Immature natural killer cell (primary cell): ENCODE measurements at regions not wholly inside any gene's neighbourhood (a gene's known extent, or its start where the extent isn't known, plus 50 kb on each side); places are given as distances from the start of the nearest gene placed in this dataset.

Source experiments
- DNase-seq, 3 donors: peaks; one replicate each; pipeline ENCODE4 v3.0.0; 2022; ENCODE audit warnings: mixed read lengths in 1 of 3
- H3K27ac Mint-ChIP-seq, 6 donors: one replicate each; pipeline ENCODE4 v1.8.0; 2020; ENCODE audit warnings: mixed read lengths in 6 of 6, mild to moderate bottlenecking in 5 of 6, inconsistent platforms in 4 of 6, moderate library complexity in 3 of 6
- H3K27me3 Mint-ChIP-seq, 3 donors: one replicate each; pipeline ENCODE4 v1.8.0; 2020 to 2021; ENCODE audit warnings: low read depth in 3 of 3, mild to moderate bottlenecking in 3 of 3, mixed read lengths in 3 of 3, moderate library complexity in 3 of 3, inconsistent platforms in 1 of 3
- H3K36me3 Mint-ChIP-seq, 3 donors: one replicate each; pipeline ENCODE4 v1.8.0; 2020; ENCODE audit warnings: mixed read lengths in 3 of 3, inconsistent platforms in 2 of 3, mild to moderate bottlenecking in 2 of 3
- H3K4me1 Mint-ChIP-seq, 2 donors: one replicate each; pipeline ENCODE4 v1.8.0; 2020; ENCODE audit warnings: inconsistent platforms in 2 of 2, mild to moderate bottlenecking in 2 of 2, mixed read lengths in 2 of 2, moderate library complexity in 1 of 2
- H3K4me3 Mint-ChIP-seq, 5 donors: one replicate each; pipeline ENCODE4 v1.8.0; 2020; ENCODE audit warnings: mild to moderate bottlenecking in 5 of 5, mixed read lengths in 5 of 5, inconsistent platforms in 3 of 5, moderate library complexity in 3 of 5
- H3K9me3 Mint-ChIP-seq, 6 donors: one replicate each; pipeline ENCODE4 v1.8.0; 2020; ENCODE audit warnings: mild to moderate bottlenecking in 6 of 6, mixed read lengths in 6 of 6, inconsistent platforms in 4 of 6, moderate library complexity in 3 of 6

DNA sequence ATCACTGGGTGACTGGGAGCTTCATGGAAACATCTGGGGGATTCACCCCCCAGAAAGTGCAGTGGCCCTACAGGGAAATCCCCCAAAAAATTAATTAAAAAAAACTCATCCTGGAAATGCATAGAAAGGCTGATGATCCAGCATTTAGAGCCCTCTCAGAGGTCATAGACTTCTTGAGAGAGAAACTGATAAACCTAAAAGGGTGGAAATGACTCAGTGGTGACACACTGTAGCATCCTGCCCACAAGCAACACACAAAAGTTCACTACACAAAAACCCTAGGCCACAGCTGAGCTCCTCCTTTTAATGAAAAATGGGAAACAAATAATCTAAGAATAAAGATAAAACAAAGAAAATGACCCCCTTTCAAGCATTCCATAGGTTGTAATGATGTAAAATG, 911.5 kb downstream of the GLUD2 start:
- no peaks in the 10 kb centered on the region for H3K36me3 Mint-ChIP-seq
- H3K9me3 Mint-ChIP-seq, result peaks cover 0 to 11% (median 3%) of the 10 kb centered on the region in 6 donors
- DNase-seq, result no peak
- H3K27me3 Mint-ChIP-seq, result no peaks in the 10 kb centered on the region
- no peaks in the 10 kb centered on the region for H3K4me1 Mint-ChIP-seq
- H3K27ac Mint-ChIP-seq, result no peak overlapping the region
- no peak overlapping the region for H3K4me3 Mint-ChIP-seq

DNA sequence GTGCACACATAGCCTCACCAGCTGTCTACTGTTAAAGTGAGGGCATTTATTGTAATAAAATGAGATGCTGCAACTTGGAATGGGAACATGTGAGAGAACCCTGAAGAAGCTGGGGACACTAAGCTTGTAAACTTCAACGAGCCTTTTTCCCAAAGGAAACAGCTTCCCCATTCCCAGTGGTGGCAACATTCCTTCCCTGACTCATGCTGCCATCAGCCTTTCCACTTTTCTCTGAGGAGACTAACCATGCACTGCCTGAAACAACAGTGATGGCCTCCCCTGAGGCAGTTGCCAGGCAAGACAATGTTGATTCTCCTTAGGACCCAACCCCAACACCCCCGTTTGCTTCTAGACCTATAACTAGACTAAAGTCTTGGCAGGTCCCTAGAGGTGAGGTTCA, 928.3 kb downstream of the GLUD2 start:
- no peak overlapping the region for H3K27ac Mint-ChIP-seq
- peaks cover 0 to 8% (median 2%) of the 10 kb centered on the region in 6 donors for H3K9me3 Mint-ChIP-seq
- no peak for DNase-seq
- no peak overlapping the region for H3K4me3 Mint-ChIP-seq
- no peaks in the 10 kb centered on the region for H3K36me3 Mint-ChIP-seq
- no peaks in the 10 kb centered on the region for H3K4me1 Mint-ChIP-seq
- H3K27me3 Mint-ChIP-seq, result peaks cover 0 to 2% (median 0%) of the 10 kb centered on the region in 3 donors

DNA sequence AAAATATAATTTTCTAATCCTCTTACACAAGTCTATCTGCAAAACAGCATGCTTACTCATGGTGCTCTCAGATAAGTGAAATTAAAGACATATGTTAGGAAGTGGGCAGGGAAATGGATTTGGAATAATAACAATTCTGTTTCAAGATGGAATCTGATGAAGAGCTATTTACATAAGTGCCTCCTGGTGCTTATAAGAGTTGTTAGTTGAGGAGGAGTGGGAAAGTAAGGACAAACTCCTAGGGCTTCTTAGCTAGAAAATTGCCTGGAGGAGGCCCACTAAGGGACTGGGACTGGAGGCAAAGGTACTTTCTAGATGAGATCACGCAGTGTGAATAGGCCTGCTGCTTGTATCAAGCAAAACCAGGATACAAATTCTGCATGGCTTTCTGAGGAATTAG, 939.8 kb downstream of the GLUD2 start:
- Mint-ChIP-seq H3K9me3 (peaks cover 0 to 5% (median 1%) of the 10 kb centered on the region in 6 donors), H3K36me3 (no peaks in the 10 kb centered on the region), H3K4me3 (no peak overlapping the region), H3K4me1 (no peaks in the 10 kb centered on the region), H3K27me3 (no peaks in the 10 kb centered on the region), H3K27ac (no peak overlapping the region)
- no peak for DNase-seq

DNA sequence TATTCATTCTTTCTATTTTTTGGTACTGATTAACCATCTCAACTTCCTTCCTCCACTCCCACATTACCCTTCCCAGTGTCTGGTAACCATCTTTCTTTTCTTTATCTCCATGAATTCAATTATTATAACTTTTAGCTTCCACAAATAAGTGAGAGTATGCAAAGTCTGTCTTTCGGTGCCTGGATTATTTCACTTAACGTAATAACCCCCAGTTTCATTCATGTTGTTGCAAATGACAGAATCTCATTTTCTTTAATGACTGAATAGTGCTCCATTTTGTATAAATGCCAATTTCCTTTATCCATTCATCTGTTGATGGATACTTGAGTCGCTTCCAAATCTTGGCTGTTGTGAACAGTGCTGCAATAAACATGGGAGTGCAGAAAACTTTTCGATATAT, 940.4 kb downstream of the GLUD2 start:
- H3K27me3 Mint-ChIP-seq, result no peaks in the 10 kb centered on the region
- no peaks in the 10 kb centered on the region for H3K4me1 Mint-ChIP-seq
- no peak overlapping the region for H3K27ac Mint-ChIP-seq
- H3K36me3 Mint-ChIP-seq, result no peaks in the 10 kb centered on the region
- no peak overlapping the region for H3K4me3 Mint-ChIP-seq
- DNase-seq, result no peak
- H3K9me3 Mint-ChIP-seq, result peaks cover 0 to 5% (median 1%) of the 10 kb centered on the region in 6 donors

- H3K27ac Mint-ChIP-seq, result no peak overlapping the region
- no peaks in the 10 kb centered on the region for H3K4me1 Mint-ChIP-seq
- H3K36me3 Mint-ChIP-seq, result no peaks in the 10 kb centered on the region
- no peak for DNase-seq
- peaks cover 0 to 10% (median 3%) of the 10 kb centered on the region in 6 donors for H3K9me3 Mint-ChIP-seq
- H3K27me3 Mint-ChIP-seq, result peaks cover 0 to 2% (median 0%) of the 10 kb centered on the region in 3 donors
- H3K4me3 Mint-ChIP-seq, result no peak overlapping the region
These were observed 956.7 kb downstream of the GLUD2 start for GRCh38 chrX:122004127-122004526.

GRCh38 chrX:122026665-122027064, 979.3 kb downstream of the GLUD2 start:
- H3K36me3 Mint-ChIP-seq, result no peaks in the 10 kb centered on the region
- H3K4me3 Mint-ChIP-seq, result no peak overlapping the region
- no peaks in the 10 kb centered on the region for H3K4me1 Mint-ChIP-seq
- DNase-seq, result no peak
- no peaks in the 10 kb centered on the region for H3K27me3 Mint-ChIP-seq
- peaks cover 0 to 3% (median 2%) of the 10 kb centered on the region in 6 donors for H3K9me3 Mint-ChIP-seq
- H3K27ac Mint-ChIP-seq, result no peak overlapping the region

DNA sequence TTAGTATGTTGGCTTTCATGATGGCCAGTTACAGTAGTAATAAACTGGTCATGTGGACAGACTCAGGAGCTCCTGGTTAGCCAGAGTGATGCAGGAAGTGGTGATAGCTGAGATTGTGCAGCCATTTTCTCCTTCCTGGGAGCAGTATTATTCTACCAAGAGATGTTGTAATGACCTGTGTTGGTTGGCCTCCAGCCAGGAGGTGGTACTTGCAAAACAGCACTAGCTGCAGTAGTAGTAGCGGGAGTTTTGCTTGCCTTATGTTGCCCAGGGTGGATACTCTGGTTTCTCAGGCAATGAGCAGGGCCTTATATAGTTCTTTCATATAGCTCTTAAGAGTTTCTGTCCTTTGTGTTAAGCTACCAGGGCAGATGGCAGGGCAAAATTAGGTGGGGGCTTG, 998.8 kb downstream of the GLUD2 start:
- no peak overlapping the region for H3K4me3 Mint-ChIP-seq
- H3K4me1 Mint-ChIP-seq, result no peaks in the 10 kb centered on the region
- peaks cover 0 to 2% (median 2%) of the 10 kb centered on the region in 3 donors for H3K27me3 Mint-ChIP-seq
- DNase-seq, result no peak
- H3K9me3 Mint-ChIP-seq, result peaks cover 0 to 9% (median 1%) of the 10 kb centered on the region in 6 donors
- H3K36me3 Mint-ChIP-seq, result peaks cover 0 to 5% (median 0%) of the 10 kb centered on the region in 3 donors
- H3K27ac Mint-ChIP-seq, result no peak overlapping the region

DNA sequence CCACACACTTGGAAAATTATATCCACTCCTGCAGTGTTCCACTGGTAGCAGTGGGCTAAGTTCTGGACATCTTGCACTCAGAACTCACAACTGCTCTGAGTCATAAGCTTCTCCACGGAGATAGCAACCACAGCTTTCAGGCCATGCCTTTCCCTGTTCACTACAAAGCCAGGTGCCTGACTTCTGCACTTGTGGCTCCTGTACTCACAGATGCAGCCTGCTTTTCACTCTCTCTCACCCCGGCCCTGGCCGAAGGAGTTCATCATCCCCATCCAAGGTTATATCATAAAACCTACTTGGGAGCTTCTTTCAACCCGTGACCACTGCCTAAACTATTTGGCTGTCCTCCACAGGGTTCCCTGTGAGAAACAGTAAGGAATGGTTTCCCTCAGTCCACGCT, 999.4 kb downstream of the GLUD2 start:
- DNase-seq, result no peak
- H3K27ac Mint-ChIP-seq, result no peak overlapping the region
- peaks cover 0 to 5% (median 0%) of the 10 kb centered on the region in 3 donors for H3K36me3 Mint-ChIP-seq
- H3K9me3 Mint-ChIP-seq, result peaks cover 0 to 8% (median 1%) of the 10 kb centered on the region in 6 donors
- H3K4me1 Mint-ChIP-seq, result no peaks in the 10 kb centered on the region
- H3K4me3 Mint-ChIP-seq, result no peak overlapping the region
- peaks cover 0 to under 1% (median 0%) of the 10 kb centered on the region in 3 donors for H3K27me3 Mint-ChIP-seq

DNA sequence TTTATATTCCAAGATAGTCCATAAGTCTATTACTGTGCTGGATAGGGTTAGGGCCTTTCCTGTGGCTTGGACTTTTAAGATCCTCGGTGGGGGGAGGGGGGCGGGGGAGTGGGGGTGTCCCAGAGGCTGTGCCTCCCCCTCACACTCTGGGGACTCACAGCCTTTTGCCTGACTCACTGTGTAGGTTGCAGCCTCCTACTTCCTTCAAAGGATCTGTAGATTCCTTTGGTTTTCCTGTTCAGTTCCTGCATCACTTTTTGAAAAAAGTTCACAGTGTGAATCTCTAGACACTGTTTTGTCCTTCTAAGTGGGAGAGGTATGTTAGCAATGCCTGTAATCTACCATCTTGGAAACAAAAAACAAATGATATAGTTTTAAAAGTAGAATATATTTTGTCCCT, 999.9 kb downstream of the GLUD2 start:
- H3K4me3 Mint-ChIP-seq, result no peak overlapping the region
- H3K27ac Mint-ChIP-seq, result no peak overlapping the region
- no peaks in the 10 kb centered on the region for H3K27me3 Mint-ChIP-seq
- H3K4me1 Mint-ChIP-seq, result no peaks in the 10 kb centered on the region
- H3K9me3 Mint-ChIP-seq, result peaks cover 0 to 8% (median 1%) of the 10 kb centered on the region in 6 donors
- peaks cover 0 to 5% (median 0%) of the 10 kb centered on the region in 3 donors for H3K36me3 Mint-ChIP-seq
- DNase-seq, result no peak

GRCh38 chrX:122055460-122055859, 1008.0 kb downstream of the GLUD2 start:
- no peak overlapping the region for H3K4me3 Mint-ChIP-seq
- no peak overlapping the region for H3K27ac Mint-ChIP-seq
- H3K4me1 Mint-ChIP-seq, result no peaks in the 10 kb centered on the region
- no peak for DNase-seq
- H3K27me3 Mint-ChIP-seq, result no peaks in the 10 kb centered on the region
- no peaks in the 10 kb centered on the region for H3K36me3 Mint-ChIP-seq
- peaks cover 0 to 7% (median 0%) of the 10 kb centered on the region in 6 donors for H3K9me3 Mint-ChIP-seq

DNA sequence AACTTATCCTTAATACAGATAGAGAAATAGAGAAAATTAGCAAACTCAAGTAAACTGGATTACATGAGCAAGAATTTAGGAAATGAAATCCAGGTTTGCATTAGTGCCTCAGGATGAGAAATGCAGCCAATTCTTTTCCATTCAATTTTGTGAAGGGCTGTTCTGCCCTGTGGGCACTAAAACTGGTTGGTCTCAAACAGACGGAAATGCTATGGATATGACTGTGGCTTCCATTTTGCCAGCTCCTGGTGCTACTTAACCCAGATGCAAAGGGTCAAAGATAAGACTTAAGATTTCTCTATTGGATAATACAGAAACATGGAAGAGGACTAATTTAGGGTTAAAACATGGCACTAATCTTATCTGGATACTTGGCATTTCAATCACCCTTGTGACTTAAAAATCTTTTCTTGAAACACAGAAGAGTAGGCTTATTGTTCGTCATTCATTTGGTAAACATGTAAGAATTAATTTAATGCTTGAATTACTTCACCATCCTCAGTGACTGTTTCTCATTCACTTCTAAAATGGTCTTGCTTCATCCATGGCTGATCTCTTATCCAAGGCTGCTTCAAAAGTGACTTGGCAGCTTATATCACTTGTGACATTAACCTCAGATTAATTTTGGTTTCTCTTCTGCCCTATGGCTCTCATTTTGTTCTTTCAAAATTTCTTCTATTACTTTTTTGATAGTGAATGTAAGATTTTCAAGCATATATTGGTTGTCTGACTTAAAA, 1008.7 kb downstream of the GLUD2 start:
- no peak for DNase-seq
- no peaks in the 10 kb centered on the region for H3K4me1 Mint-ChIP-seq
- H3K27me3 Mint-ChIP-seq, result no peaks in the 10 kb centered on the region
- no peak overlapping the region for H3K27ac Mint-ChIP-seq
- no peak overlapping the region for H3K4me3 Mint-ChIP-seq
- peaks cover 0 to 7% (median 0%) of the 10 kb centered on the region in 6 donors for H3K9me3 Mint-ChIP-seq
- H3K36me3 Mint-ChIP-seq, result no peaks in the 10 kb centered on the region

GRCh38 chrX:122076241-122076640, 1028.8 kb downstream of the GLUD2 start:
- Mint-ChIP-seq H3K27me3 (no peaks in the 10 kb centered on the region), H3K36me3 (no peaks in the 10 kb centered on the region), H3K9me3 (peaks cover 0 to 4% (median 2%) of the 10 kb centered on the region in 6 donors), H3K27ac (no peak overlapping the region), H3K4me3 (no peak overlapping the region), H3K4me1 (no peaks in the 10 kb centered on the region)
- DNase-seq, result no peak

DNA sequence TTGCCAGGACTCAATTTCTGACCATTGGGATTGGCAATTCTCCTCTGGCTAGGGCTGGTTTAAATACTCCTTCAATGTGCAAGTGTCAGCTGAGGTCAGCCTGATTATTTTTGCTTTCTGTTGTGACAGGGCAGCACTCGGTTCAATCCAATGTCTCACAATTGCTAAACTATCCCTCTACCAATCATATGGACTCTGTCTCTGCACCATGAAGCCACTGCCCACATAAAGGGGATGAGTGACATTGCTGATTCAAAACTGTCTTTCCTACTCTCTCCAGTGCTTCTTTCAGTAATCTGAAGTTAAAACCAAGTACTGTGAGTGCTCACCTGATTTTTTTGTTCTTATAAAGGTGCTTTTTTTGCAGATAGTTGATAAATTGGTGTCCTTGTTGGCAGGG, 1030.7 kb downstream of the GLUD2 start:
- H3K4me1 Mint-ChIP-seq, result no peaks in the 10 kb centered on the region
- H3K27ac Mint-ChIP-seq, result no peak overlapping the region
- H3K27me3 Mint-ChIP-seq, result no peaks in the 10 kb centered on the region
- H3K9me3 Mint-ChIP-seq, result peaks cover 0 to 4% (median under 1%) of the 10 kb centered on the region in 6 donors
- DNase-seq, result no peak
- no peaks in the 10 kb centered on the region for H3K36me3 Mint-ChIP-seq
- no peak overlapping the region for H3K4me3 Mint-ChIP-seq

GRCh38 chrX:122087341-122087740, 1039.9 kb downstream of the GLUD2 start:
- H3K36me3 Mint-ChIP-seq, result no peaks in the 10 kb centered on the region
- no peaks in the 10 kb centered on the region for H3K4me1 Mint-ChIP-seq
- no peak overlapping the region for H3K27ac Mint-ChIP-seq
- no peak for DNase-seq
- peaks cover 0 to 7% (median under 1%) of the 10 kb centered on the region in 6 donors for H3K9me3 Mint-ChIP-seq
- no peak overlapping the region for H3K4me3 Mint-ChIP-seq
- H3K27me3 Mint-ChIP-seq, result no peaks in the 10 kb centered on the region

- DNase-seq, result no peak
- Mint-ChIP-seq H3K36me3 (no peaks in the 10 kb centered on the region), H3K27me3 (no peaks in the 10 kb centered on the region), H3K9me3 (peaks cover 0 to 20% (median 5%) of the 10 kb centered on the region in 6 donors), H3K27ac (no peak overlapping the region), H3K4me1 (no peaks in the 10 kb centered on the region), H3K4me3 (no peak overlapping the region)
These were observed 1044.2 kb downstream of the GLUD2 start for GRCh38 chrX:122091571-122091970.
